ENCODE measurements at regions not wholly inside any gene's neighbourhood (a gene's known extent, or its start where the extent isn't known, plus 50 kb on each side); places are given as distances from the start of the nearest gene placed in this dataset.

- in situ Hi-C loops (cut with HindIII; ENCODE audit: low pct_unique_long_range_greater_than_20kb, low sequenced_read_pairs): no loop called here
Observed at GRCh38 chr1:191992118-191992517, 166.1 kb upstream of the RGS18 start.

DNA sequence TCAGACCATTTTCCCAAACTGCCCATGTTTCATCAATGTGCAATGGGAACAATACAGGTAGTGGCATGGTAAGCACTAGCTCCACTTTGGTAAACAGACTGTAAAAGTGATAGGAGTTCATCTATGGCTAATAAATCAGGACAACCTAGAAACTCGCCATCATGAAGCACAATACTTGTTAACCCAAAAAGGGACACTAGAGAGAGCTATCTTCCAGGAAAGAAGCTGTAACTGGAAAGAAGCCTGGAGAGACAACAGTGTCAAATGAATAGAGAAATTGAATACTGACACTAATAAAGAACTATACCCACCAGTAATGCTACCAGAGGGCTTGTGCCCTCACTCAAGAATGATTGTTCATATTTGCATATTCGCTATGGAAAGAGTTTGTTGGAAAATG, 164.7 kb upstream of the RGS18 start:
- in situ Hi-C loops (cut with HindIII; ENCODE audit: low pct_unique_long_range_greater_than_20kb, low sequenced_read_pairs): no loop called here
- peak; percentile 11 to 74 for DNase-seq (ENCODE audit: low read depth in 1 of 2, low spot score in 1 of 2)
- no peak for TF ChIP-seq JUND (IDR thresholded peaks at IDR 0.05; ENCODE audit: low read depth)

More at GRCh38 chr1:191992118-191992517, 166.1 kb upstream of the RGS18 start:
- no peak for DNase-seq (ENCODE audit: low read depth in 1 of 2, low spot score in 1 of 2)
- TF ChIP-seq JUND (IDR thresholded peaks at IDR 0.05; ENCODE audit: low read depth): no peak

- TF ChIP-seq JUND (IDR thresholded peaks at IDR 0.05; ENCODE audit: low read depth): no peak
- in situ Hi-C loops (cut with HindIII; ENCODE audit: low pct_unique_long_range_greater_than_20kb, low sequenced_read_pairs): no loop called here
- no peak for DNase-seq (ENCODE audit: low read depth in 1 of 2, low spot score in 1 of 2)
Observed at GRCh38 chr1:192002063-192002462, 156.2 kb upstream of the RGS18 start.

- no peak for DNase-seq (ENCODE audit: low read depth in 1 of 2, low spot score in 1 of 2)
- TF ChIP-seq JUND (IDR thresholded peaks at IDR 0.05; ENCODE audit: low read depth): no peak
- in situ Hi-C loops (cut with HindIII; ENCODE audit: low pct_unique_long_range_greater_than_20kb, low sequenced_read_pairs): no loop called here
Observed at GRCh38 chr1:192003295-192004077, 154.8 kb upstream of the RGS18 start.

GRCh38 chr1:192005976-192006375, 152.3 kb upstream of the RGS18 start:
- no peak for TF ChIP-seq JUND (IDR thresholded peaks at IDR 0.05; ENCODE audit: low read depth)
- in situ Hi-C loops (cut with HindIII; ENCODE audit: low pct_unique_long_range_greater_than_20kb, low sequenced_read_pairs): no loop called here
- DNase-seq (ENCODE audit: low read depth in 1 of 2, low spot score in 1 of 2): no peak

GRCh38 chr1:192008281-192008825, 149.9 kb upstream of the RGS18 start:
- no peak for DNase-seq (ENCODE audit: low read depth in 1 of 2, low spot score in 1 of 2)
- no peak for TF ChIP-seq JUND (IDR thresholded peaks at IDR 0.05; ENCODE audit: low read depth)
- in situ Hi-C loops (cut with HindIII; ENCODE audit: low pct_unique_long_range_greater_than_20kb, low sequenced_read_pairs): no loop called here

DNA sequence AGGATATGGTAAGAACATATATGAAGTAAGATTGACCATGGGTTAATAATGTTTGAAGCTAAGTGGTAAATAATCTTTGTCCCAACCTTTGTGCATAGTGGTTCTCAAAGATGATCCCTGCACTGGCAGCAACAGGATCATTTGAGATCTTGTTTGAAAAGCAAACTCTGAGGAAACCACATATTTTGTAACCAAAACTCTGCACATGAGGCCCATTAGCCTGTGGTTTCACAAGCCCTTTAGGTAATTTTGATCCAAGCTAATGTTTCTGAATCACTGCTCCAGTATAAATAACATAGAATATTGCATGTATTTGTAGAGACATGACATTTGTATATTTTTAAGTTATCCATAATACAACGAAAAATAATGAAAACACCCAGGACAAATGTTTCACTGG, 147.9 kb upstream of the RGS18 start:
- no peak for TF ChIP-seq JUND (IDR thresholded peaks at IDR 0.05; ENCODE audit: low read depth)
- in situ Hi-C loops (cut with HindIII; ENCODE audit: low pct_unique_long_range_greater_than_20kb, low sequenced_read_pairs): no loop called here
- DNase-seq (ENCODE audit: low read depth in 1 of 2, low spot score in 1 of 2): no peak

- DNase-seq (ENCODE audit: low read depth in 1 of 2, low spot score in 1 of 2): no peak
- no peak for TF ChIP-seq JUND (IDR thresholded peaks at IDR 0.05; ENCODE audit: low read depth)
- in situ Hi-C loops (cut with HindIII; ENCODE audit: low pct_unique_long_range_greater_than_20kb, low sequenced_read_pairs): no loop called here
Observed at GRCh38 chr1:192011525-192011924, 146.7 kb upstream of the RGS18 start.

- no peak for TF ChIP-seq JUND (IDR thresholded peaks at IDR 0.05; ENCODE audit: low read depth)
- in situ Hi-C loops (cut with HindIII; ENCODE audit: low pct_unique_long_range_greater_than_20kb, low sequenced_read_pairs): no loop called here
- no peak for DNase-seq (ENCODE audit: low read depth in 1 of 2, low spot score in 1 of 2)
Observed at GRCh38 chr1:192022827-192023226, 135.4 kb upstream of the RGS18 start.

- in situ Hi-C loops (cut with HindIII; ENCODE audit: low pct_unique_long_range_greater_than_20kb, low sequenced_read_pairs): no loop called here
- TF ChIP-seq JUND (IDR thresholded peaks at IDR 0.05; ENCODE audit: low read depth): no peak
- no peak for DNase-seq (ENCODE audit: low read depth in 1 of 2, low spot score in 1 of 2)
Observed at GRCh38 chr1:192024881-192025280, 133.4 kb upstream of the RGS18 start.

- in situ Hi-C loops (cut with HindIII; ENCODE audit: low pct_unique_long_range_greater_than_20kb, low sequenced_read_pairs): no loop called here
Observed at GRCh38 chr1:192038567-192038966, 119.7 kb upstream of the RGS18 start.

DNA sequence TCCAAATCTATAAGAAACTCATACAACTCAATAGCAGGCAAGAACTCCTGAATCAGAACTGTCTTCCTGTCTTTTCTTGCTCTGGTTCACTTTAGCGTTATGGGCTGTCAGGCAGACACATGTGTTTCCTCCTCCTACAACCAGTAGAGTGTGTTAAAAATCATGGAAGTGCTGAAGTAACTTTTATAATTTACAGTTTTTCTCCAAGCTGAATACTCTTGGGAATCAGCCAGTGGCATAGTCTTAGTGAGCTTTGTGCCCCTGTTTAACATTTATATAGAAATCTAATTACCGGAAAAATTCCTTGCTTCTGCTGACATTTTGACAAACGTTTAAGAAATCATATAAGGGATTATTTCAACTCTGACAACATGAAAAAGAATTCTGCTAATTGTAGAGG, 113.1 kb upstream of the RGS18 start:
- no peak for TF ChIP-seq JUND (IDR thresholded peaks at IDR 0.05; ENCODE audit: low read depth)
- DNase-seq (ENCODE audit: low read depth in 1 of 2, low spot score in 1 of 2): peak in 1 of 2 experiments; percentile 23
- in situ Hi-C loops (cut with HindIII; ENCODE audit: low pct_unique_long_range_greater_than_20kb, low sequenced_read_pairs): no loop called here

More at GRCh38 chr1:192038567-192038966, 119.7 kb upstream of the RGS18 start:
- TF ChIP-seq JUND (IDR thresholded peaks at IDR 0.05; ENCODE audit: low read depth): no peak
- no peak for DNase-seq (ENCODE audit: low read depth in 1 of 2, low spot score in 1 of 2)

DNA sequence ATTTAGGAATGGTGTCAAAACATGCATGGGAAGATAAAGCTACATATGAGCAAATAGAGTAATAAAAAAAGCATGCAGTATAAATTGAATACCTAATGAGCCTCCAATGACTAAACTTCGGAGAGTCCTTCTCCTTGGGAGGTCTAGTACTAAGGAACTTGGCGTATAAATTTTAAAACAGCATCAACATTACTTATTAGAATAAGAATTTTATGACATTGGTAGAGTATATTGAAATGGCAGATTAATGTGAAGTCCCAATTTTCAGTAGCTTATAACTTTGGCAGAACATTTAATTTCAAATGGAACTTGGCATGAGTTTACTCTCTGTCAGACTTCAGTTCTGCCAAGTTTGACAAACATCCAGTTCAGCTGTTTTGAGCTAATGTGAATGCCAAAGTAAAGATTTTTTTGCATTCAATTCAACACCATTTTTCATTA, 104.7 kb upstream of the RGS18 start:
- DNase-seq (ENCODE audit: low read depth in 1 of 2, low spot score in 1 of 2): no peak
- in situ Hi-C loops (cut with HindIII; ENCODE audit: low pct_unique_long_range_greater_than_20kb, low sequenced_read_pairs): no loop called here
- no peak for TF ChIP-seq JUND (IDR thresholded peaks at IDR 0.05; ENCODE audit: low read depth)
